Activated CD4-positive, alpha-beta T cell treated with anti-CD3 and anti-CD28 coated beads, Interleukin-2, amount 50 U/mL, for 48 hours (primary cell): ENCODE measurements at regions not wholly inside any gene's neighbourhood (a gene's known extent, or its start where the extent isn't known, plus 50 kb on each side); places are given as distances from the start of the nearest gene placed in this dataset.

Source experiments
- DNase-seq, 2 experiments: peaks; one replicate each; pipeline ENCODE4 v3.0.0-alpha.2; 2020

DNA sequence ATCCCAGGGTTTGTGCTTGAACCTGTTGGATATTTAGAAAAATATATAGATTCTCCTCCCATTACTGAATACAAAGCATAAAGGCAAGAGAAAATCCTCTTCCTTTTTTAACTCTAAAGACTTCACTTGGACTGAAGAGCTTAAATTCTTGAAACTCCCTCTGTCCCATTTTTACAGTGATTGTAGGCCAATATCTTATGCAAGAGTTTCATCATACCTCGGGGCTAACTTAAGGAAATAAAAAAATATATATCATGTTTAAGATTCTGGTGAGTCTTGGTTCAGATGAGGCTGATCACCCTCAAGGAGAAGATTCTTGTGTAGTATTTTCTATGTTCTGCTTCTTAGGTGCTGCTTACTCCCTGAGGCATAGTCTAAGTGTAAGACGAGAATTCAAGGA is 1449.6 kb downstream of the C4orf33 start:
- DNase-seq = no peak

DNA sequence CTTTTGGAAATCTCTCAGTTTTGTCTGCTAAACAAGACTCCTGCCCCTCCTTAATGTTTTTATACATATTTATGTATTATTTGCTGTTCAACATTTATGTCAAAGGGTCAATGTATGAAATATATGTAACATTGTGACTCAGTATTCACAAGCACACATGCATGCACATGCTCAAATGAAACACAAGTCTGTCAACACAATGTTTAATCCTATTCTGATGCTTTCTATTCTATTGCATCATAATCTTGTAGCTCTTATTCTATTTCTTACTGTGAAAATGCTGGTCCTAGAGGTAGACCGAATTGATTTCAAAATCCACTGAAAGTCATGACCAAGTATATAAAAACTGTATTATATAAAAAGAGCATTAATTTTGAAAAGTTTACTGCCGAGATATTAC is 1463.3 kb downstream of the C4orf33 start:
- DNase-seq = no peak

DNA sequence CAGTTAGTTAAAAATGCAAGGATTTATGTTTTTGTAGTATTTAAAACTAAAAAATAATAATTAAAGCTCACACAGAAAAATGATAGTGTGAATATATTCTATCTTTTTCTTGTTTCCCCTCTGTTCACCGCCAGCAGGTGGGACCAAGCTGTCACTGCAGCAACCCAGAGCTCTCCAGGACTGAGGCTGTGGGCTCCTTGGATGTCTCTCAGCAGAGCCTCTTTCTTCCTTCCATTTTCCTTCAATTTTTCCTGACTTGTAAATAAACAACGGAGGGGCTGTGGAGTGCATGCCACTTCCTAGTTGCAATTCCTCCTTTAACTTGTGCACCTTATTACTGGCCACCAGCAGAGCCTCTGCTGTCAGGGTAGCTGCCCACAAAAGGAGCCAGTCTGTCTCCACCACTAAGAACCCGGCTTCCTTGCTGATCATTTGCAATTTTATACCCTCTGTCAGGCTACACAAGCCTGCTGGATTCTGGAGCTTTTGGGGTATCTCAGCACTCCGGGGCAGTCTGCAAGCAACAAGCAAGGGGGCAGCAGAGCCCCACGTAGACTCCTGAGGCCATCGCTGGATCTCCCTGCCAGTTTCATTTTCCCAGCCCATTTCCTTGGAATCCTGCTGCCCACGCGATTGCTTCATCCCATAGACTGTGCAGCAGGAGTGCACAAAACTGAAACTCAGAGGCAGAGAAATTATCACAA is 1467.4 kb downstream of the C4orf33 start:
- no peak for DNase-seq

GRCh38 chr4:130563889-130564418 is 1468.0 kb downstream of the C4orf33 start:
- DNase-seq = no peak

- no peak for DNase-seq
These were observed 1472.8 kb downstream of the C4orf33 start for GRCh38 chr4:130568746-130569145.

DNA sequence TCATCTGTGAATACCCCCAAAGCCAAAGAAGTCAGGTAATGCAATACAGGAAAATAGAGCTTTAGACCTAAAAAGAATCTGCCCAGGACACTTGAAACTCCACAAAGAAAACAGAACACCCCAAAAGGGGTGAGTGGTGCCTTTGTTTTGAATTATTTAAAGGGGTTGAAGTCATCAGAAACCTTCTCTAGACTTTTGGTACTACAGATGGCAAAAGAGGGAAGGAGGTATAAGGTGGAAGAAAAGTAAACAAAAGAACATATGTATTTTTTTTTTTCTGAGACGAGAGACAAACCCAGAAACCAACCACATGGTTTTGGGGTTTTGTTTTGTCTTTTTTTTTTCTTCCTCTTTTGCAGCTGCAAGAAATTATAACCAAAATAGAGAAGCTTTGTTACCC is 1477.8 kb downstream of the C4orf33 start:
- DNase-seq = no peak

DNA sequence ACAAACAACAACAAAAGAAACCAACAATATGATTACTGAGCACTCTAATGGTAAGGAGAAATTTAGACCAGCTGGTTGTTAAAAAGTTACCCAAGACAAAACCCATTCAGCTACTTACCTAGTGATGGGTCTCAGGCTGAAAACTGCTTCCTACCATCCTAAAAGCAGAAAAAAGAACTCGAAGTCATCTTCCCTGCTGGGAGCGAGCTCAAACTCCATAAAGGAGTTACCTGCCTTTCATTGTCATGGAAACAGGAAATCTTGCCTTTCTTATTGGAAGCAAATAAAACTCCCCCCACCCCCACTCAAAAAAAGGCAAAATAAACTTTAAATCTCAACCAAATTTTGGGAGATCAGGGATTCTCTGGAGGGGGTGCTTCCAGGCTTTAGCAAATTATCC is 1478.3 kb downstream of the C4orf33 start:
- no peak for DNase-seq

- no peak for DNase-seq
These were observed 1480.3 kb downstream of the C4orf33 start for GRCh38 chr4:130576218-130576617.

- DNase-seq = no peak
These were observed 1495.1 kb downstream of the C4orf33 start for GRCh38 chr4:130591091-130591490.

GRCh38 chr4:130600706-130601105 is 1504.8 kb downstream of the C4orf33 start:
- no peak for DNase-seq

DNA sequence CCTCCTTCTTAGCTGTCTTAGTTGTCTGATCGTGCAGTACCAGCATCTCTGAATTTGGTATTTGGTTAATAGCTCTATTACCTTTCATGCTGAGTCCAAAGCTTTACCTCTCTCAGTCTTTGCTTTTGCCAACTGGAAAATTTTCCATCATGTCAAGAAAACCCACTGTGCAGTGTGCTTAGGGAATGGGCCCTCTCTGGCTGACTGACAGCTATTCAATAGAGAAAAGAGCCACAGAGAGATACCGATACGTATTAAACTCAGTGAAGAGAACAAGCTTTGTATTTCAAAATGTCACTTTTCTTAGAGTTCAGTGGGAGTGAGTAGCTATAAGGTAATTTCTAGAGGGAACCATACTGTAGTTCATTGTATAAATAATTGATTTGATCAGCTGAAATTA is 1507.1 kb downstream of the C4orf33 start:
- no peak for DNase-seq

- DNase-seq = no peak
These were observed 1512.2 kb downstream of the C4orf33 start for GRCh38 chr4:130608121-130608520.

DNA sequence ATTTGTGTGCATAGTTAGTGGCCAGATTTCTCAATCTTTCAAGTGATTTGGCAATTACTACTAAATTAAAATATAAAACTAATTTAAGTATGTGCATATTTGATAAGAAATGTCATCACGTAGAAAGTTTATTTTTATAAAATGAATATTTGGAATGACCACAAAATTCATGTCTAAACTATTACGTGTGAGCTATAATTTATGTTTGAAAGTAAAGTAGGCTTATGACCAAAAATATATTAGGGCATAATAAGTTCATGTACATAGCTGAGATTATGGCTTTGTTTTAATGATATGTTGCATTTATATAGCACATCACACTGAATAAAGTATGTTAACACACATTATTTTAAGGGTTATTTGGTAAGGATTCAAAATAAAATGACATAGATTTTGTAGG is 1532.6 kb downstream of the C4orf33 start:
- no peak for DNase-seq

- DNase-seq = no peak
These were observed 1537.0 kb downstream of the C4orf33 start for GRCh38 chr4:130632731-130633604.

DNA sequence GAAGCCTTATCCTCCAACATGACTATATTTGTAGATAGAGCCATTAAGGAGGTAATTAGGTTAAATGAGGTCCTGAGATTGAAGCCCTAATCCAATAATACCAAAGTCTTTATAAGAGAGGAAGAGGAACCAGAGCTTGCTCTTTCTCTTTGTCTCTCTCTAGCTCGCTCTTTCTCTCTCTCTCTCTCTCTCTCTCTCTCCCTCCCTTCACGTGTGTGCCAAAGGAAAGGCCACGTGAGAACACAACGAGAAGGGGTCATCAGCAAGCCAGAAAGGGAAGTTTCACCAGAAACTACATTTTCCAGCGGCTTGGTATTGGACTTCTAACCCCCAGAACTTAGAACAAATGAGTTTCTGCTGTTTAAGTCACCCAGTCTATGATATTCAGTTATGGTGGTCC is 1540.5 kb downstream of the C4orf33 start:
- DNase-seq = no peak

DNA sequence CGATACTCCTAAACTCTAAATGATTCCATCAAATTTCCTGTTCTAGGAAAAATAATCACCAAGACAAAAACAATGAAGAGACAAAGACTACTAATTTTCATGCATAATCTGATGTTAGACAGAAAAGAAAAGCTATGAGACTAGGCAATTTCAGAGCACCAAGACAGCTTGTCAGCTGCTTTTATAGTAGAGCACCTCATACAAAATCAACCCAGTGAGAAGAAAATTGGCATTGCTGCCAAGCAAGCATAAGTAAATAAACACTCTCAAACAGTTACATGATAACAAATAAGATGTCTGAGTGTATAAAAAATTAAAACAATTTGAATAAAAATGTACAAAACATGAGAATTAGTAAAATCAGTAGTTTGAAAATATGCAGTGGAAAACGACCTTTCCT is 1544.6 kb downstream of the C4orf33 start:
- DNase-seq = no peak

GRCh38 chr4:130646886-130647285 is 1550.9 kb downstream of the C4orf33 start:
- no peak for DNase-seq

GRCh38 chr4:130648570-130648969 is 1552.6 kb downstream of the C4orf33 start:
- DNase-seq = no peak

DNA sequence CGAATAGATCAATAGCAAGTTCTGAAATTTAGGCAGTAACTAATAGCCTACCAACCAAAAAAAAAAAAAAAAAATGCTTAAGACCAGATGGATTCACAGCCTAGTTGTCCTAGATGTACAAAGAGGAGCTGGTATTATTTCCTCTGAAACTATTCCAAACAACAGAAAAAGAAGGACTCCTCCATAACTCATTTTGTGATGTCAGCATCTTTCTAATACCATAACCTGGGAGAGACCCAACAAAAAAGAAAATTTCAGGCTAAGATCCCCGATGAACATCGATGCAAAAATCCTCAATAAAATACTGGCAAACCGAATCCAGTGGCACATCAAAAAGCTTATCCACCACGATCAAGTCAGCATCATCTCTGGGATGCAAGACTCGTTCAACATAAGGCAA is 1557.9 kb downstream of the C4orf33 start:
- no peak for DNase-seq

- DNase-seq = no peak
These were observed 1563.4 kb downstream of the C4orf33 start for GRCh38 chr4:130659320-130659719.

DNA sequence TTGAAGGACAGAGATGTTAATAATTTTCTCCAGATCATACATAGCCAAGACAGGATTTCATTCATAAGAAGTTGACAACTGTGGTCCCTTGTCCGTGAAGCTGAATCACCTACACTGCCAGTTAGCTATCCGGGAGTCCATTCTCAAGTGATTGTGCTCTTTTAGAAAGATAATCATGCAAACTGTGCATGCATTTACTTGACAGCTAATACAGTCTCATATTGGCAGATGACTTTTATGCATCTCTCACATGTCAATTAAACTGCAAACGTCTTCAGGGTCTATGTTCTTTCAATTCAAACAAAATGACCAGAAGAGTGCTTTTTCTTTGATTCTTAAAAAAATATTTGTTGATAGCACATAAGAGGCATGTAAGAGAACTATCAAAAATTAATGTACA is 1572.9 kb downstream of the C4orf33 start:
- DNase-seq = no peak

- DNase-seq = no peak
These were observed 1579.3 kb downstream of the C4orf33 start for GRCh38 chr4:130675266-130675665.

DNA sequence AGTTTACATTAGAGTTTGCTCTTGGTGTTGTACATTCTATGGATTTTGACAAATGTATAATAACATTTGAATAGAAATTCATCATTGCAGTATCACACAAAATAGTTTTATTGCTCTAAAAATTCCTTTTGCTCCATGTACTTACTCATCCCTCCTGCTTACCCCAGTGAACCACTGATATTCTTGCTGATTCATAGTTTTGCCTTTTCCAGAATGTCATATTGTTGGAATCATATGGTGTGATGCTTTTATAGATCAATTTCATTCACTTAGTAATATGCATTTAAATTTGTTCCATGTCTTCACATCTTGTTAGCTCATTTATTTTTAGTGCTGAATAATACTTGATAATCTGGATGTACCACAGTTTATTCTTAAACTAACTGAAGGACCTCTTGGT is 1593.2 kb downstream of the C4orf33 start:
- no peak for DNase-seq

DNA sequence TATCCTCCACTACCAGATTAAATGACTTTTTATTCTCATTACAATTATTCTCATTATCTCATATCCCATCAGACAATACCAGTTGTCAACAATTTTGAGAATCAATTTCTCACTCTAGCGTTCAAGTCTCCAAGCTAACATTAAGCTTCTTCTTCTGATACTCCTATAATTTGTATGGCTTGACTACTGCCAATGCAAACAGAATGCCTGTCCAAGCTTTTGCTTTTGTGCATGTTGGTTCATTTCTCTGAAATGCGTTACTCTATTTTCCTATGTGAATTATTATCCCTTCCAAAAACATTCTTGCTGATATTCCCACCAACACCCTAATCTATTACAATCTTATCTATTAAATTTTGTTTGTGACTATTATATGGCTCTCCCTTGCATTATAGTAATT is 1602.3 kb downstream of the C4orf33 start:
- DNase-seq = no peak
